ENCODE measurements at regions not wholly inside any gene's neighbourhood (a gene's known extent, or its start where the extent isn't known, plus 50 kb on each side); places are given as distances from the start of the nearest gene placed in this dataset.

DNA sequence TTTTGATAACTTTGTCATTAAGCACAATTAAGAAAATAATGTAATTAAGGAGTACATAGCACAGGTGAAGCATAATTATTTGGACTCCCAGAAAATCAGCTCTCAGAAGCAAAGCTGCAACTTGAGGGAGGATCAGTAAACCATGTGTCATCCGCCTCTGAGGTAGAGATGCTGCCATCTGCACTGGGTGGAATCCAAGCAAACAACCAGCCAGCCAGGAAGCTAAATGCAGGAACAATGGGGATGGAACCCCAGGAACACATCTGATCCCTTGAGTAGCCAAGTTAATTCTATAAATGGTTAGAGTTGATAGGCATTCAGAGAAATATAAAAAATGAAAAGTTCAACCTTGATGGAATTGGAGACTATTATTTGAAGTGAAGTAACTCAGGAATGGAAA is 520.2 kb downstream of the RFC3 start:
- DNase-seq = no peak

DNA sequence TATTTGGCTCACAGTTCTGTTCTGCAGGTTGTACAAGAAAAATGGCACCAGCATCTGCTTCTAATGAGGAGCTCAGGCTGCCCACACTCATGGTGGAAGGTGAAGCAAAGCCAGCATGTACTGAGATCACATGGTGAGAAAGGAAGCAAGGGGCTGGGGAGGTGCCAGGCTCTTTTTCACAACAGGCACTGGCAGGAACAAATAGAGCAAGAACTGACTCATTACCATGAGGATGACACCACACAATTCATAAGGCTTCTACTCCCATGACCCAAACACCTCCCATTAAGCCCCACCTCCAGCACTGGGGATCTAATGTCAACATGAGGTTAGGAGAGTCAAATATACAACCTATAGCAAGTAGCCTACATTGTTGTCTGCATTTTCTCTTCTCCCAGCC is 522.6 kb downstream of the RFC3 start:
- DNase-seq = no peak

DNA sequence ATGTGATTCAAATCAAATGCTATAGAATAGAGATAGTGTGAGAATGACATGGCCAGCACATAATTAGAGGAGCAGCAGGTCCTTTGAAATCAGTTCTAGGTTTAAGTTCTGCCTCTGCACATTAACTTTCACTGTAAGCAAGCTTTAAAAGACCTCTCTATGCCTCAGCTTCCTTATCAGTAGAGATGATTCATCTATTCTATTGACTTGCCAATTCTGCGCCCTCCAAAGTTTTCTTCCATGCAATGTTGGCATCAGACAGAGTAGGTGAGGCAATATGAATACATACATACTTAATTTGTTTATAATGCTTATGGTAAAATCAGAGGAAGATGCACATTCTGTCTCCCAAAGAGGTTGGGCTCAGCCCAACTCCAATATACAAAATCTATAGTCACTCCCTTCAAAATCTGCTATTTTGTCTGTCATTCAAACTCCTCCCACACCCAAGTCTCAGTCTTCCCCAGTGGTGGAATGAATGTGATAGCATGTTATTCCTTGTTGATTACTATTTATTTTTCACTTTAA is 525.5 kb downstream of the RFC3 start:
- no peak for DNase-seq

DNA sequence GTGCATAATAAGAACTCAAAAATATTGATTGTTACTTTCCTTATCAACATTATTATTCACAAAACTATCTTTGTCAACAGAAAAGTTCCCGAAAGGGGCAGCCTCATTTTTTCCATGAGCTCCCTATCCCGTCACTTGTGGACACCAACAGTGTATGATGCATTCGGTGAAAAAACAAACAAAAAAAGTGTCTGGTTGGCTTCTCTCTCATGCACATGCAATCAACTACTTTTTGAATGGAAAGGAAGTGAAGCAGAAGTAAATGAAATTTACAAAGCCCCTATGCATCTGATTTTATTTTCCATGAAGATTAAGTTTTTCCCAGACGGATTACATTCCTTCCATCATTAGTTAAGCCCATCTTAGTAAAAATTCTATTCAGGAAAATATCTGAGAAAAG is 526.9 kb downstream of the RFC3 start:
- DNase-seq = no peak

DNA sequence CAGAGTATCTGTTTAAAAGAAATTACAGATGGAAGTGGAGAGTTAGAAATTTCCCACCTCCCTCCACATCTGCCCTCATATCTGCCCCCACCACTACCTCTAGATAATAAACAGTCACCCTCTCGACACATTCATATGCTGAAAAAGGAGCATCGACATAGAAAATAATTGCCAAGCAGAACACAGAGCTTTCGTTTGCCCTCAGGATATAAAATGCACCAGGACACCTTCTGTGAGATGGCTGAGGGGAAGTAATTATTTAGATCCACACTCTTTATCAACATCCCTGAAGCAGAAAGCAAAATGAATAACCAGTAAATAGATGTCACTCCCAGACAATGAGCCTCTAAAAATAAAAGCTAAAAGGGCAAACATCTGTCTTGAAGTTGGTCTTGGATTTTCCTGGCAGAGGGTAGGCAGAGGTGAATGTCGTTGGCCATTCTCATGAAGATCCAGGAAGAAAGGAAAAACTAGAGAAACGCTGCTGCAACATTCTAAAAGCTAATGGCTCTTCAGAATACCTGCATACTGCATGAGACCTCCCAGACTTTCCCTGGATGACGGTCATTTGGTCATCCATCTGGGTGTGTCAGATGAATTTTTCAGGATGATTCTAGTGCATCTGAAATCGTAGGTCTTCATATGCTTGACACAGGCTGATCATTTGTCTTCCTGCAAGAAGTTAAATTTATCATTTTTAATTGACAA is 527.5 kb downstream of the RFC3 start:
- DNase-seq = no peak

DNA sequence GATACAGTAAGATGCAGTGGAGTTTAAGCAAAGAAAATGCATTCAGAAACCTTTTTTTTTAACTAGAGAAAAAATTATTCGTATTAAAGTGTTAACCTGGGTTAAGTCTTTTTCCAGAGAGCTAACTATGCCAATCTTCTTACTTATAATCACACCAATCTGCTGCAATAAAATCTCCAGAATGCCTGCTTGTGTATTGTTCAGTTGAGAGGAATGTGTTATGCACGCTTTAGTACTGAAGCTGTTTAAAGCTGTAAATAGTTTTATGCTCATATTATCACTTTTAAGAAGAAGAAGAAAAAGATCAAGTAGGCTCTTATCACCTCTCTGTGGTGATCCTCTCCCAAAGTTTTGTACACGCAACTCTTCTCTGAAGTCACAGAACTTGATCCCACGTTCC is 528.7 kb downstream of the RFC3 start:
- DNase-seq = no peak

DNA sequence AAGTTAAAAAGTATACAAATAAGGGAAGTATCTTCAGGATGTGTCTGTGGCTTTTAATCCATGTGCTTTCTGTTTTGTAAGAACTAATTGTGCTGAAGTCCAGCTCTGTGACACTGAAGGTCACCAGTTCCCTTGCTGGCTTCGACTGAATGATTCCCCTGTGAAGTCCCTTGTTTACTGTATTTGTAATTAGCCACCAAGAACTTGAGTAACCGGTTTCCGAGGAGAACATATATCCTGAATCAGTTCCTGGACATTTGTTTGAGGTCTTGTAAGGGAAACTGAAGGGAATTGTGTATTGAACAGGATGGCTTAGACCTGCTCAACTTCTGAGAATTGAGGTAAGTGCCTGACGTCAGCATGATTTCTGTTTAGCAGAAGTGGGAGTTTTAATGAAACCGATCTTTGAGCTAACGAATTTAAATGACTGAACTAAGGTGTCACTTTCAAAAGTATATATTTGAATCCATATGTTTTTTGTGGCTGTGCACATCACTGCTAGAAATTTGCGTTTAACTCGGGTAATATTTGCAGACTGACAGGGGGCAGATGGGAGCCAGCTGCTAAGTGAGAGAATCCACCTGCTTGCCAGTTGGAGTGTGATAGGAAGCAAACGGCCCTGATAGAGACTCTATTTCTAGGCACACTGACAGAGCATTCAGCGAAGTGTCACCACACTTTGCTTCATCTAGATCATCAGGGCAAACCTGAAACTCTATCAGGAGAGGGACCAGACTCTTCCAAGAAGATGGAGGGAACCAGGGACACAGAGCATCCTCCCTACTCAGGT is 530.0 kb downstream of the RFC3 start:
- DNase-seq = no peak

DNA sequence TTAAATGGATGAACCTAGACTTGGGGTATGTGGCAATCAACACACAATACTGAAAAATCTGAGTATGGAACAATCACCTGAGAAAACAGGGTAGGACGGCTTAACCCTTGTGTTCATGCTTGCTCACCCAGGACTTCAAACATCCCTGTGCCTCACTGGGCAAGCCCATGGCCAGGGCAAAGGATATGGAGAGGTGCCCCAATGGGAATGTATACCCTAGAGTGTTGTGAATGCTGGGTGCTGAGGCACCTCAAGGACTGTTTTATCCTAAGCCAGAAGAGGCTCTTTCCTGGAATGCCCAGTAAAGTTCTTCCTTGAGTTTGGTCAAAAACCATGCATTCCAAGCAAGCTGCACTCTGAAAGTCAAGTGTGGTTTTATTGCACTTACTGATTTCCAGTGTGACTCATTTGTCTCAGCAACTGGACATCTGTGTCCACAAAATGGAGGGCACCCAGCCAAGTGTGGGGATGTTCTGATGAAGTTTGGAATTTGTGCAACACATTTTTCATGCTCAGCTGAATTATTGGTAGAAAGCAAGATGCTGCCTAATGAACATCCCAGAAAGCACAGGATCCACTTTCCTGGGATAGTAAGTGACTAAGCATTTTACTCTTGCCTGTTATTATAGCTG is 531.3 kb downstream of the RFC3 start:
- DNase-seq = peak; percentile 83

DNA sequence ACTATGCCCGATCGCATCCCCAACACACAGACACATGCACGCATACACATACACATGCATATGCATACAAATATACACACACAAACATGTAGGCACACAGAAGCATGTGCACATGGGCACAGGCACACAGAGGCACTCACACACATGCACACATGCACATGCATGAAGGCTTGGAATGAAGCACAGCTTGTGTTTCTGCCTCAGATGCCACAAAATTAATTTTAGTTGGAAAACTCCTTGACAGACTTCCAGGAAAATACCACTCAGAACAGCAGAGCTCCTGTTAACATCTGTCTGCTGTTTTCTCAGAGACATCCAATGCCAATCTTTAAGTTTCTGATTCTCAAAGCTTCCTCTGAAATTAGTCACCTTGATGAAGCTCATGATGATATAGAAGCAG is 532.7 kb downstream of the RFC3 start:
- no peak for DNase-seq

DNA sequence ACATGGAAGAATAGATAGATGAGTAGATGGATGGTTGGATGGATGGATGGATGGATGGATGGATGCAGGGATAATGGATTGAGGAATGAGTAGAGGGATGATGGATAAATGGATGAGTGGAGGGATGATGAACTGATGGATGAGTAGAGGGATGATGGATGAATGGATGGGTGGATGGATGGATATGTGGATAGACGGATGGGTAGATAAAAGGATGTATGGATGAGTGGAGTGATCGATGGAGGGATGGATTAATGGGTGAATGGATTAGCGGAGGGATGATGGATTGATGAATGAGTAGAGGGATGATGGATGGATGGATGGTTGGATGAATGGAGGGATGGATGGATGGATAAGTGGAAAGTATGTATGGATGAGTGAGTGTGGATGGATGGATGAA is 533.2 kb downstream of the RFC3 start:
- DNase-seq = no peak

DNA sequence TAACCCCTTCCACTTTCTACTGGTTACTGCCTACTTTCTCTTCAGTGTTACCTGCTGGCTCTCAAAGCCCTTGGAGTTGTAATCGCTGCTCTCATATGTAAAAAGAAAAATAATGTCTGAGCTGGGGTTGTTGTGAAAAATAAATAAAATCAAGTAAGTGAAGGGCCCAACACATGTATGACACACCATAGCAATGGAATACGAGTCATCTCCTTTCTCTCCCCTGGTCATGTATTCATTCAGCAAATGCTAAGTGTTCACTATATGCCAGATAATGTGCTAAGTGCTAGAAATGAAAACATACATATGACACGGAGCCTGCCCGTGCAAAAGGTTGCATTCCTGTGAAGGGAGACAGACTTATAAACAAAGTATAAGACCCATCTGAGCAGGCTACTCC is 535.0 kb downstream of the RFC3 start:
- no peak for DNase-seq

DNA sequence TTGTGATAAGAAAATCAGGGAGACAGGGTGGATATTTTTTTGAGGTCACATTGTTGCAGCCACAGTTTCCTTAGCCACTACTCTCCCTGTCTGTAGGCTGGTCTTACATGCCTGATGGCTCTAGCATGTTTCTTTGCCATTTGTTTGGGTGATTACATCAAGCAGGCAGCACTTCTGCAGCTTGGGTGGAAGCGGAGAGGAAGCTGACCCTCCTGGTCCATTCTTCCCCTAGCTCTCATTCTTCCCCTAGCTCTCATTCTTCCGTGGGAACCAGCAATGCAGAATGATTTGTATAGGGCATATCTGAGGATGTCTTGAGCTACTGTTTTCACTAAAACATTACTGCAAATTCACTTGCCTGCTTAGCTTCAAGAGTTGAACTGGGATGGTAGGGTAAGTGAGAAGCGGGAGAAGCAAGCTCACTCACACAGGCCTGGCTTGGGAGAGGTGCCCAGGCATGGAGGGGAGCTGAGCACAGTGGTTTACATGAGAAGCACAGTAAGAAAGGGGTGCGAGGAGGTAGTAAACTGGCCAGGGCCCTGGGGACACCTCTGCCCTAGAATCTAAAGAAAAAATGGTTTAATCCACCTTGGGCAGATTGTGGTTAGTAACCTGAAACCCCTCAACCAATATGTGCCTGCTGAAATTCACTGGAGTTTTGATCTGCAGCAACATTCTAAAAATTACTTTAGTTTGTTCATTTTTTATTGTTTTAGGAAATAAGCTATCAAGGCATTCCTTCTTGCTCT is 538.9 kb downstream of the RFC3 start:
- DNase-seq = no peak

DNA sequence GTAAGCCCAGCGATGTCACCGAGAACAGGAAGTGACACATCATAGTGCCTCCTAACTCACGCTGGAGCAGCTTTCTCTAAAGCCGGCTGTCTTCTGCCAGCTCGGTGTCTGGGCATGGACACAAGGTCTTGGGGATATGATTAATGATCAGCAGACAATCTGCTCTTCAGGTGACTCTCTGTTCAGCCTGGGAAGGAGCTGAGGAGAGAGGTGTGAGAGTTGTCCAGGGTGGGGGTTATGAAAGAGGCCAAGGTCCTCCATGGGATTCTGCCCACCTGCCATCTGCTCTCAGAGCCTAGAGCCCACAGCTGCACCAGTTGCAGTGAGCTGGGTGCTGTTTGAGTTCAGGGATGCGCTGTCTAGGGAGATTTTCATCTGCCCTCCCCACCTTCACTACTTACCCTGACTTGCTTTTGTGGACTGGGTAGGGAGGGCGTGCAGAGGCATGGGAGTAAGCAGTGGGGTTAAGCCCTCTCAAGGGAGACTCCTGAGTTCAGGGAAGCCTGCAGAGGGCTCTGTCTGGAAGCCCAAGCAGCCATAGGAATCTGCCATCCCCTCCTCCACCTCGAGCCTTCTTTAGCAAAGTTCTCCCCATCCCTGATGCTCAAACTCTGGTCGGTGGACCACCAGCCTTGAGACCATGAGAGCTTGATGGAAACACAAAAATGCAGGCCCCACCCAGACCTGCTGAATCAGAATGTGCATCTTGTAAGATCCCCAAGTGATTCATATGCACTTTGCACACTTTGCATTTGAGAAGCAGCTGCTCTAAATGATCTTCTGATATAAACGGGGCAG is 539.7 kb downstream of the RFC3 start:
- DNase-seq = no peak

DNA sequence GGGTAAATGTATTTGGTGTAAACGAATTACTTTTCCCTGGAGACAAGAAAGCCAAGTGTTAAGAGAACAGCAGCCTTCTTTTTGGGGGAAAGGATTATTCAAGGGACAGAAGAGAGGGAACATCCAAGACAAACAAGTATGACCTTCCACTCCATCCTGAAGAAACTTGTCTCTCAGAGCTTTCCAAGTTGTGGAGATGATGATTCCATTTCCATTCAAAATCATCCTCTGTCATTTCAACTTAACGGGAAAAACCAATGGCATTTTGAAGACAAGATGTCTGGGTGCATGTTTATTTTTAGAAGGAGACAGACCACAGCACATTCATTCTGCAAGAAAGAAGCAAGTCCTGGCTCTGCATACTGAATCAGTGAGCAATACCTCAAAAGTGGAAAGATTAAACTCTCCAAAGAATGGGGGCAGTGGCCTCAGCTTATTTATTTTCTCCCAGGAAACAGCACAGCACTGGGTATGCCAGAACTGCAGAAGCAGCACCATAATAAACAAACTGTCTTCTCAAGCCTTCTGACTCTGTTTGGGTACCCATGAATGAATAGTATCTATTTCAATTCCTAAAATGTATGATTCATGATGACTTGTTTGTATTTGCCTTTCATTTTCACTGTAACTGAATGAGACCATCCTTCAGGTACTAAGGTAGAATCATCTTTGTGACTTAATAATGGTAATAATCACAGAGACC is 541.0 kb downstream of the RFC3 start:
- DNase-seq = no peak

DNA sequence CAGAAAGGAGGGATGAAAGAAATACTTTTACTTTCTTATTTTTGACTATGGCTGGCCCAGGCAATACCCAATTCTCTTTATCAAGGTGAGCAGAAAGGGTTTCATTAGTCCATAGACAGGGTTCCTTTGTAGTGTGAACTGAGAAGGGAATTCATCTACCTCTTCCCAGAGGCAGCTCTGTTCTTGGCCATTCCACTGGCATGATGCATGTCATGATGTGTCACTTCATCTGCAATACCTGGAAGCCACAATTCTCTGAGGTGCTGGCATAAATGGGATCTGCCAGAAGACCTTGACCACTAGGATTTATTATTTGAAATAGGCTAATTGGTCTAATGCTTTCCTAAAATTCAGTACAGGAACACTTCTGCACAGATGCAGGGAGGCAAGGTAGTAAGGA is 542.8 kb downstream of the RFC3 start:
- no peak for DNase-seq

DNA sequence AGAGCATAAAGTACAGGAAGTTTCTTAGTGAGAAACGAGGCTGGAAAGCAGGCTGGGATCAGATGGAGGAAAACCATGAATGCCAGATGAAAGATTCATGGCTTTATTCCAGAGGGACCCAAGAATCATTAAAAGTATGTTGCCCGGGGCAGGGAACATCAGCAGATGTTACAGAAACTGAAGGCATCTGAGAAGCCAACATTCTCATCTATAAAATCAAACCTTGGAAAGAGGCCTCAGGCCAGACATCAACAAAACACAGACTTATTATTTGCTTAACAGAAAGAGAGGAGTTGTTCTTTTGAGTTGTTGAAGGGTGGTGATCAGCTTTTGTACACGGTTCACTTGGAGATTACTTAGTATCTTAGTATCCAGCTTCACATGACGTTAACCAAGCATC is 543.6 kb downstream of the RFC3 start:
- DNase-seq = no peak

DNA sequence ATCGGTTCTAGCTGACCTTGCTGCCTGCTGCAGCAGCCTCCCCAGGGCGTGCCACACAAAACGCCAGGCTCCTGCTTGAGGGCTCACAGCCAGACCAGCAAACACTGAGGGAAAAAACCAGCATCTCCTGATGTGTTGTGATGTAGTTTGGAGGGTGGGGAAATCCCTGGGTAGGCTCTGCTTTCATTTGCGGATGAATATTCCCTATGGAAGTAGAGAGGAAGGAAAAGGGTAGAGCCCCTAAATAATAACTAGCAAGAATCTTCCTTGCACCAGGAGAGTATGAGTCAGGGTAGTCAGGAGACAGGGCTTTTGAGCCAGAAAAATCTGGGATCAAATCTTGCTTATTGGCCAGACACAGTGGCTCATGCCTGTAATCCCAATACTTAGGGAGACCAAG is 545.3 kb downstream of the RFC3 start:
- DNase-seq = no peak

DNA sequence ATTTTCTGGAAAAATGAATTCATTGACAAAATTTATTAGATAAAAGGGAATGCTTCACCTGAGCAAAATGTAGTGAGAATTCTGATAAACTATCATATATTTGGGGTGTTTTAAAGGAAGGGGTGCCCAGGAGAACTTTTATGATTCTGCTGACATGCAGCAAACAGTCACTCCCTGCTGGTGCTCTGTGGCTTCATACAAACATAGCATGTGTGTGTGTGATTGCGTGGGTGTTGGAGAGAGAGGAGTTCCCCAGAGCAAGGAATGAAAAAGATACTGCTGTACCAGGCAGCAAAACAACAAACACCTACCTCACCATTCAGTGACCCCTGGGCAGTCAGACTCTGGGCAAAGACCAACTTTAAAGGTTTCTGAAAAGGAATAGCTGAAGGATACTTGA is 546.7 kb downstream of the RFC3 start:
- no peak for DNase-seq

DNA sequence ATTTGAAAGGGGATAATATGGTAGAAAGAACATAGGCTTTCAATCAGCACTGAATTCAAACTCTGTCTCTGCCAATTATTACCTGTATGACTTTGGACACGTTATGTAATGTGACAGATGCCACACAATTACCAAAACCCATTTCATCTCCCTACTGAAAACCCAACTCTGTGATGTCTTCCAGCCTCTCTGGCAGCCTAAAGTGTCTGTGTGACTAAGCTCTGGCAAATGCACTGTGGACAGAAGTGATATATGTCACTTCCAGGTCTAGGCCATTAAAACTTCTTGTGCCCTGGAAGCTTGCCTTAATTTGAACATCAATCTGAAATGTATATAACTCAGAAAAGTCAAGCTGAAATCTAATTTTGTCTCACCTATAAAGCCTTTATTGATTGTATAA is 552.0 kb downstream of the RFC3 start:
- DNase-seq = no peak

DNA sequence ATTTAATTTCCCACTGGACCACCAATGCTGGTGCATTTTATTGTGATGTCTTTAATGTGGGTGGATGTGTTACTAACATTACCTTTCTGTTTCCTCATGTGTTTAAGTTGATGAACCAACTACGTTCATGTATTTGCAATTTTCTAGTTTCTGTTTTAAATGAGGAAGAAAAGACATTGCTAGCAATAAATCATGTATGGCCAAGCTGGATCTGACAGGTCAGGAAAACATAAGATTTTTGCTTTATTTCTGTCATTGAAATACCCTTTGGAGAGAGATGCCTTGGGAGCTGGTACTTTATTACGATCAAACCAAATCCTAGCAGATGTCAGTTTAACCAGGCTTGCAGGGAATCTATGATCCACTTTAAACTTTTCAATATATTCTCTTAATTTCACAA is 553.2 kb downstream of the RFC3 start:
- DNase-seq = no peak

DNA sequence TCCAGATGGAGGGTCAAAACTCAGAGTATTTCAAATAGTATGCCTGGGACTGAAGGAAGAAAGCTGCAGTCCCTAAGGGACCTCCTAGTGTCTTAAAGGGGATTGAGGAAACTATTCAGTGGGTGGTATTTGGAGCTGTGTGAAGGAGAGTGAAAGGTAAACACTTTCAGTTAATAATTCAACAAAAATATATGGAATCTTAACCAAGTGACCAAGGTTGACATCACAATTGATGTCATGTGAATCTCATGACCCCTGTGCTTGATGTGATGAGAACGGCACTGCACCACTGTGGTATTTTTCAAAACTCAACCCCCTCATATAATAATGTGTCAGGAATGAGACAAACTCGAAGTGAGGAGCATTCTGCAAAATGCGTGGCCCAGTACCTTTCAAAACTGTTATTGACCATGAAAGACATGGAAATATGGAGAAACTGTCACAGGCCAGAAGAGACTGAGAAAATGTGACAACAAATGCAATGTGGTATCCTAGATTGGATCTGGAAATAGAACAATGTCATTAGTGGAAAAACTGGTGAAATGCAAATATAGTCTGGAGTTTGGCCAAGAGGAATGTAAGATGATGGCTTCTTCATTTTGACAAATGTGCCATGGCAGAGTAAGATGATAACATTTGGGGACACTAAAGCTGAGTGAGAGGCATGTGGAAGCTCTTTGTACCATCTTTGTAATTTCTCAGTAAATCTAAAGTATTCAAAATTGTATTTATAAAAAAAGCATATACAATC is 553.9 kb downstream of the RFC3 start:
- no peak for DNase-seq
